Stimulated activated CD4-positive, alpha-beta T cell treated with anti-CD3 and anti-CD28 coated beads, Interleukin-4, amount 100 ng/mL, for 48 hours (primary cell): ENCODE measurements at regions not wholly inside any gene's neighbourhood (a gene's known extent, or its start where the extent isn't known, plus 50 kb on each side); places are given as distances from the start of the nearest gene placed in this dataset.

Experiments used
- DNase-seq, 2 donors: peaks; one replicate each; pipeline ENCODE4 v3.0.0-alpha.2; 2020; ENCODE audit warnings: low read depth in 2 of 2

- no peak for DNase-seq
Observed at GRCh38 chr13:39233519-39233918, 195.3 kb downstream of the NHLRC3 start.

DNA sequence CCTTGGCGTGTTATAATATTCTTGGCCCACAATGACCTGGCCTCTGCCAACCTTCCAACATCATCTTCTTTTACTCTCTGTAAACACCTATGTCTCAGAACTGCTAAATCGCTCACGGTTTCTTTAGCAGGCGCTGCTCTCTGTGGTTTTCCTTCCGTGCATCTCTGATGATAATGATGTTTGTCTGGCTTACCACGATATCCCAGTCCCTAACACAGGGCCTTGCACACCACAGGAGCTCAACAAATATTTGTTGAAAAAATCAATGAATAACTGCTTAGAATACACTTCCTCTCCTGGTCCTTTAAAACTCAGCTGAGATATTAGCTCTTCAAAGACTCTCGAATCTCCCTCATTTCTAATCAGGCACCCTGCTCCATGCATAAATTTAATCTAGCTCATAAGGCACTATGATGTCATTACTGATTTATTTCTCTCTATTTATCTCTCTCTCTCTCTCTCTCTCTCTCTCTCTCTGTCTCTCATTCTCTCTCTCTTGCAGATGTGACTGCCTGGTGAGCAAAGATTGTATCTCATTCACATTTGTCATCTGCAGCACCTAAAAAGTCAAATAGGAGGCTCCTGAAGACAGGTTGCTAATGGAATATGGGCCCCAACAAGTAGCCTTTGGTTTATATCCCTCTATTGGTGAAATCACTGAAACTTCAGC lies 206.4 kb downstream of the NHLRC3 start:
- DNase-seq, result no peak

GRCh38 chr13:39245688-39246087 lies 207.4 kb downstream of the NHLRC3 start:
- DNase-seq, result no peak

- no peak for DNase-seq
Observed at GRCh38 chr13:39249982-39250381, 211.7 kb downstream of the NHLRC3 start.

DNA sequence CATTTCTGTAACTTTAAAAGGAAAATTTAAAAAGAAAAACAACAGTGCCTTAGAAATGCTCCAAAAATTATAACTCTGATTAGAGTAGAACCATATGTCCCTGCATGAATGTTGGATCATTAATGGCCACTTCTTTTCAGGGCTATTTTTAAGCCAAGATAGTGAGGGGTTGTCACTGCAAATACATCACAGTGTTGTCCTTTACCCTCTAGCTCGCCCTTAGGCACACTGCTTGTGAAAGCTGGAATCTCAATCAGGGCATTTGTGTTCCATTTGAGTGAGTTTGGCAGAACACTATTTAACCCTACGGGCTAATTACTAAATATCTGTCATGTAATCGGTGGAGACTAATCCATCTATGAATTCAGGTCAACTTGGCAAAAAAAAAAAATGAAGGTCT lies 212.2 kb downstream of the NHLRC3 start:
- no peak for DNase-seq

- DNase-seq, result no peak
Observed at GRCh38 chr13:39251340-39251739, 213.1 kb downstream of the NHLRC3 start.

DNA sequence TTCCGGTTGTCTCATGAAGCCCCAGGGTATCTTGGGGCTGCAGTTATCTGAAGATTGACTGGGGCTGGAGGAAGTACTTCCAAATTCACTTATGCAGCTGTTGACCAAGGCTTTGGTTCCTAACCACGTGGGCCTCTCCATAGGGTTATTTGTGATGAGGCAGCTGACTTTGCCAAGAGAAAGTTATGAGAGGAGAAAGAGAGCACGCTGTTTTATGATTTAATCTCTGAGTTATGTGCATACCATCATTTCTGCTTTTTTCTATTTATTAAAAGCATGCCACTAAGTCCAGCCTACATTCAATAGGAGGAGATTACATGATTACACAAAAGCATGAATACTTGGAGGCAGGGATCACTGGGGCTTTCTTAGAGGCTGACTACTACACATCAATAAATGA lies 215.5 kb downstream of the NHLRC3 start:
- no peak for DNase-seq

- no peak for DNase-seq
Observed at GRCh38 chr13:39254601-39255000, 216.3 kb downstream of the NHLRC3 start.

DNA sequence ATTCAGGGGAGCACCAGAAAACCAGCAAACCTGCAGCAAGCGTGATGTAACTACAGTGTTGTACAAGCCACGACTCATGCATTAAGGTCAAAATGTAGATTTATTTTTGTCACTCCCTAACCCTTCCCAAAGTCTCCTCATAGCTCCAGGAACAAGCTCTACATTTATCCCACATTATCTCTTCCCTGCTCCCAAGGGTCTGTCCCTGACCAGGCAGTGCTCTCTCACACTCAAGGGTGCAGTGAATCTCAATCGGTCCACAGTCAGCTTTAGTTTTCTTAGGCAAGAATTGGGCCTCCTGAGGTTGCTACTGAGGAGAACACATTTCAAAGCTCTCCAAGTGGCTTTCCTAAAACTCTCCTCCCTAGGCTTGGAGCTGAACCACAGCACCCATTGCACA lies 219.4 kb downstream of the NHLRC3 start:
- DNase-seq, result no peak

DNA sequence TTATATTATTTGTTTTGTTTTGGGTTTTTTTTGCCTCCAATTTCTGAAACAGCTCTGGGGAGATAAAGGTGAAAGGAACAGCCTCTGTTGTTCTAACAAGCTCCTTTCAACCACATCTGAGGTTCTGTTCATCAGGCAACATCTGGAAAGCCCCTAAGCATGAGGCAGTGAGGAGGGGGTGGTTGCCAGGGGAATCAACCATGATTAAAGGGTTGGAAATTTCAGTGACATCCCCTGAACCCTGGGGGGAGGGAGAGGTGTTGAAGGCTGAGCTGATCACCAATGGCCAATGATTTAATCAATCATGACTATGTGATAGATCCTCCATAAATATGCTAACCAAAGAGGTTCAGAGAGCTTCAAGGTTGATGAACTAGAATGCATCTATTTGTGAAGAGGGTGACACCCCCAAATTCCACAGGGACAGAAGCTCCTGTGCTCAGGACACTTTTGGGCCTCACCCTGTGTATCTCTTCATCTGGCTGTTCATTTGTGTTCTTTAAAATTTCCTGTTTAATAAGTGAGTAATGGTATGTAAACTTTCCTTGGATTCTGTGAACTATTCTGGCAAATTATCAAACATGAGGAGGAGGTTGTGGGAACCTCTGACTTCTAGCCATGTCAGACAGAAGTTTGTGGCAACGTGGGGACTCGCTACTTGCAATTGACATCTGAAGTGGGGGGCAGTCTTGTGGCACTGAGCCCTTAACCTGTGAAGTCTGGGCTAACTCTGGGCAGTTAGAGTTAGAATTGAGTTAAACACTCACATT lies 221.3 kb downstream of the NHLRC3 start:
- DNase-seq, result no peak

DNA sequence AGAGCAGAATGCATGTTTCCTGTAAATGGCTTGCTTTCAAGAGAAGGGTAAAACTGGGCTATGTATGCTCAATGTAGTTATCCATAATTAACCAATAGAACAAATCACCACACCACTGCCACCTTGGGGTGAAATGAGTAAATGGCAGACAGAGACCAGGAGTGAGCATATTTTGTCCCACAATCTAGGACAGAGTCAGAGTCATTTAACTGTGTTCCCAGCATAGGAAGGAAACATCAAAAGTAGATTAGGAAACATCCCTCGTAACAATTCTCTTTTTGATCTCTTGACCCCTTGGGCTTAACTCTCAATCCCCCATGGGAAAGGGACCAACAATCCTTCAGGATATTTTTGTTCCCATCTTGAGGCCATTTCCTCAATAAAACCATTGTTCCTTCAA lies 224.8 kb downstream of the NHLRC3 start:
- DNase-seq, result peak; percentile 24 to 35

GRCh38 chr13:39263531-39263930 lies 225.3 kb downstream of the NHLRC3 start:
- DNase-seq, result no peak

- no peak for DNase-seq
Observed at GRCh38 chr13:39266426-39266825, 228.2 kb downstream of the NHLRC3 start.

DNA sequence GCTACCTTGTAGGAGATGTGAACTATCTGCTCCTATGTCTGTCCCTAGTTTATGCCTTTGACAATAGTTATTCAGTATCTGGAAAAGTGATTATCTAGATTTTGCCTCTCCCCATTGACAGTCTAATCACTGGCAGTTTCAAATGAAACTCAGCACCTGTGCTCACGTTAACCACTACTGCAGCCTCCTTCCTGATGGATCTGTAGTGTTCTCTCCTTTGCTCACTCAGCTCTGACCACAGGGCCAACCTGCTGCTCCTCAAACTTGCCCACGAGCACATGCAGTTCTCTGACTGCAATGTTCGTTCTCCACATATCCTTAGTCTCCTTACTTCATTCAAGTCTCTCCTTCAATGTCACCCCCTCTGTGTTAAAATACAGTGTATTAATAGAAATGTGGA lies 230.1 kb downstream of the NHLRC3 start:
- DNase-seq, result no peak

GRCh38 chr13:39269004-39269403 lies 230.7 kb downstream of the NHLRC3 start:
- DNase-seq, result no peak

DNA sequence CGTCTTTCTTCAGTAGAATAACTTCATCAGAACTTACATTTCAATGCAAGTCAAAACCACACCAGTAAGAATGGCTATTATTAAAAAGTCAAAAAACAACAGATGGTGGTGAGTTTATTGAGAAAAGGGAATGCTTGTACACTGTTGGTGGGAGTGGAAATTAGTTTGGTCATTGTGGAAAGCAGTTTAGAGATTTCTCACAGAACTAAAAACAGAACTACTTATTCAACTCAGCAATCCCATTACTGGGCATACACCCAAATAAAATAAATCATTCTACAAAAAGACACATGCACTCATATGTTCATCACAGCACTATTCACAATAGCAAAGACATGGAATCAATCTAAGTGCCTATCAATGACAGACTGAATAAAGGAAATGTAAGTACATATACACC lies 231.2 kb downstream of the NHLRC3 start:
- no peak for DNase-seq

GRCh38 chr13:39272994-39273393 lies 234.7 kb downstream of the NHLRC3 start:
- no peak for DNase-seq

- no peak for DNase-seq
Observed at GRCh38 chr13:39273953-39274738, 235.9 kb downstream of the NHLRC3 start.

DNA sequence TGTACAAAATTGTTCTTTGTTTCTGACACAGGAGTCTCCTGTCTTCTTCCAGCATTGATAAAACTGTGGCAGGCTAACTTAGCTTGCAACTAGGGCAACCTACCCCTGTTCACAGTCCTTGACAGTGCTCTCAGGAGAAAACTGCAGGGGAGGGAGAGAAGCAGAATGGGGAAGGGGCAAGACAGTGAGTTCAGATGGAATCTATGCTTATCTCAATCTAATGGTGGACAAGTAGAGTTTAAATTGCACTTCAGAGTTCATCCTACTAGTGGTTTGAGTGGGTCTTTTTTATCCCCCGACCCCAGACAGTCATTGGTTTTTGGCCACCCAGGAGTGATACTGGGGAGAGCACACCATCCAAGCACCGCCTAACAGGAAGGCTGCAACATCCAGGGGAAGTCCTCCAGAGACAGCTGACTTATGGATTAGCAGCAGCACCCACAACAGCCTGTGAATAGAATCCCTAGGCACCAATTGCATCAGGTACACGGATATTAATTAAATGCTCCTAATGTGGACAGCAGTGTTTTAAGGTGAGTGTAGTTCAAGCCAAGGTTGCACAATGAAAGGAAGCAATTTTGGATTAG lies 236.6 kb downstream of the NHLRC3 start:
- no peak for DNase-seq

DNA sequence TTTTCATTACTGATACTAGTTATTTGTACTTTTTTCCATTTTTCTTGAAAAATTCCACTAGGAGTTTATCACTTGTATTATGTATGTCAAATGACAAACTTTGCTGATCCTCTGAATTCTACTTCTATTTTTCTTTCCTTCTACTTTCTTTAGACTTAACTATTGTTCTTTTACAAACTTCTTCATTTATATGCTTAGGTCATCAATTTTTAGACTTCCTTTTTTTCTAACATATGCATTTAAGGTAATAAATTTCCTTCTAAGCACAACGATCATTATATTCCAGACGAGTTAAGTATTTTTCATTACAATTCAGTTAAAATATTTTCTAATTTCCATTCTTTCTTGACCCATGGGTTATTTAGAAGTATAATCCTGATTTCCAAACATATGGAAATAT lies 240.8 kb downstream of the NHLRC3 start:
- no peak for DNase-seq

DNA sequence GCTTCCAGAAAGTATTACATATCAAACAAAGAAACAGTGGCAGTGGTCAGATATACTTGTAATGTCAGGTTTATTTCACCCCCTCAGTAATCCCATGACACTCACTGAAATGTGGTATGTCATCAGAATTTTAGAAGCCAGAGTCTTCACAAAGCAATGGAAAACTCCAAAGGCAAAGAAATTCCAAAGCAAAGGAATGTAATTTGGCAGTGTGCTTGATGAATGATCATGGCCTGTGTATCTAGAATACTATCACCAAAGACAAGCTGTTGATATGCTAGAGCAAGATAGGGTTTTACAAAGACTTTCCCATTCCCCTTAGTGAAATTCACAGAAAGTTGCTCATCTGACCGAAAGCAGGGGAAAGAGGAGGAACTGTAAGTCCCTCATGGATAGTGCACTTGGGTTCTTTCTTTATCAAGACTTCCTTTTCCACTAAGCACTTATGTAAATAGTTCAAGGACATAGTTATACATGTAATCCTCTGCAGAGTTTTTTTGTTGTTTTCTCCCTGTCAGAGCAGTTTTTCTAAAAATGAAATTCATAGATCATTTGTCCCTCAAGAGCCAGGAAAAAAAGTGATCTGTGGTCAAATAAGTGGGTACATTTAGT lies 243.4 kb downstream of the NHLRC3 start:
- no peak for DNase-seq

DNA sequence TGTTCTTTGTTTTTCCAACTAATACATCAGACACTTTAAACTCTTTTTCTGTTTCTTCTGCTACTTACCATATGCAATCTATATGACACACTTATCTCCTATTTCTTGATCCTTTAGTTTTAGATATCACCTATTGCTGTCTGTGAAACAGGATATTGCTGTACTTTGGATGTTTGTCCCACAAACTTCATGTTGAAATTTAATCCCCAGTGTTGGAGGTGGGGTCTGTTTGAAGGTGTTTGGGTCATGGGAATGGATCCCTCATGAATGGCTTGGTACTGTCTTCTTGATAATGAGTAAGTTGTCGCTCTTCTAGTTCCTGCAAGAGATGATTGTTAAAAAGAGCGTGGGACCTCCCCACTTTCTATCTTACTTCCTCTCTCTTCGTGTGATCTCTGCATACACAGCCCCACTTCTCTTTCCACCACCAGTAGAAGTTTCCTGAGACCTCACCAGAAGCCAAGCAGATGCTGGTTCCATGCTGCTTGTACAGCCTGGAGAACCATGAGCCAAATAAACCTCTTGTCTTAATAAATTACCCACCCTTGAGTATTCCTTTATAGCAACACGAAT lies 244.2 kb downstream of the NHLRC3 start:
- DNase-seq, result no peak
